Renal cortex interstitium (tissue), 11 donors: ENCODE measurements at regions not wholly inside any gene's neighbourhood (a gene's known extent, or its start where the extent isn't known, plus 50 kb on each side); places are given as distances from the start of the nearest gene placed in this dataset.

Source experiments
- DNase-seq, 11 donors: peaks; one replicate each; pipeline ENCODE4 v3.0.0-alpha.2; 2013; ENCODE audit warnings: low read depth in 9 of 11, low spot score in 4 of 11; ENCODE audit errors: extremely low read depth in 1 of 11

DNA sequence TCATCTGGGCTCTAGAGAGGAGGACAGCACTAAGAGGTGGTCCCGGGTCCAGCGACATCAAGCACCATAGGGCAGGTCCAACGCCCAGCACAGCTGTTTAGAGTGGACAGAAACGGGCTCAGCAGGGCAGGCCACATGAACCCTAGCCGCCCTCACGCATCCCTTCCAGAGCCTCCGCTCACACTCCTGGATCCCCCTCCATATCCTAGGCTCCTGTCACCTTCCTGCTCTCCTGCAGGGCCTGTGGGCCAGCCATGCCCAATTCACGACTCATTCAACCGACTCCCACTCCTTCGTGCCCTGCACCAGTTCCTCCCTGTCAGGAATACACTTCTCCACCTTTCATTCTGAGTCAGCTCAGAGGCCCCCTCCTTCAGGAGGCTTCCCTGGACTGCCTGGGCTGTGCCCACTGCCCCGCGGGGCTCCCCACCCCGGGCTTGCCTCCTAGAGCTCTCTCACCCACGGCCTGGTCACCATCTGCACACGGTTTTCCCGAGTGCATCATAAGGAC, 90.2 kb downstream of the LINGO1 start:
- DNase-seq = no peak

DNA sequence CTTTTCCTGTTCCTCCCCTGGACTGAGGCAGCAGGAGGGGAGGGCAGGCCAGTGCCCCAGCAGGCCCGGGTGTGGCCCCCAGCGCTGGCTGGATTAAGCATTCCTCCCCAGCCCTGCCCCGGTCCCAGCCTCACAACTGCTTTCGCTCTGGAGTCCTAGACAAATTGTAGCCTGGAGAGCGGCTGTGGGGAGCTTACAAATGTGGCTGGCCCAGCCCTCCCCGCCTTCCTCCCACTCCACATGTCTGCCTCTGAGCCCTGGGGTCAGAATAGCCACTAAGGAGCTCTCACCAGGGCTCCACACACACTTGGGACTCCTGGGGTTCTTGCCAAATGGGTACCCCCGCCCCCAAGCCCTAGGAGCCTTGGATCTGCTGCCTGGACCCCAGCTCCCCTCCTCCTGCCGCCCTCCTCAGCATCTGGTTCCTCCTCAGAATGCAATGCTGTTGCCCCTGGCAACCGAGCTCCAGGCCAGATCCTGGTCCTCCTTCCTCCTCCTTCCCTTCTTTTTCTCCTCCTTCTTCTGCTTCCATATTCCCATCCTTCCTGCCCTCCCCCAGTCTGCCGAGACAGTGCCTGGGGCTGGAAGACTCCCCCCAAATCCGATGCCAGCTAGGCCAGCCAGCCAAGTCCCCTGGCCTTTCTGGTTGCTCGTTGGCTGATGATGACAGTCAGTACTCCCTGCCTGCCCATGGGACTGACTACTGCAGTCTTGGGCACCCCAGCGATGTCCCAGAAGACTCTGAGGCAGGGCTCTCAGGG, 91.1 kb downstream of the LINGO1 start:
- no peak for DNase-seq

- DNase-seq = no peak
Observed at GRCh38 chr15:77540312-77541060, 92.2 kb downstream of the LINGO1 start.

DNA sequence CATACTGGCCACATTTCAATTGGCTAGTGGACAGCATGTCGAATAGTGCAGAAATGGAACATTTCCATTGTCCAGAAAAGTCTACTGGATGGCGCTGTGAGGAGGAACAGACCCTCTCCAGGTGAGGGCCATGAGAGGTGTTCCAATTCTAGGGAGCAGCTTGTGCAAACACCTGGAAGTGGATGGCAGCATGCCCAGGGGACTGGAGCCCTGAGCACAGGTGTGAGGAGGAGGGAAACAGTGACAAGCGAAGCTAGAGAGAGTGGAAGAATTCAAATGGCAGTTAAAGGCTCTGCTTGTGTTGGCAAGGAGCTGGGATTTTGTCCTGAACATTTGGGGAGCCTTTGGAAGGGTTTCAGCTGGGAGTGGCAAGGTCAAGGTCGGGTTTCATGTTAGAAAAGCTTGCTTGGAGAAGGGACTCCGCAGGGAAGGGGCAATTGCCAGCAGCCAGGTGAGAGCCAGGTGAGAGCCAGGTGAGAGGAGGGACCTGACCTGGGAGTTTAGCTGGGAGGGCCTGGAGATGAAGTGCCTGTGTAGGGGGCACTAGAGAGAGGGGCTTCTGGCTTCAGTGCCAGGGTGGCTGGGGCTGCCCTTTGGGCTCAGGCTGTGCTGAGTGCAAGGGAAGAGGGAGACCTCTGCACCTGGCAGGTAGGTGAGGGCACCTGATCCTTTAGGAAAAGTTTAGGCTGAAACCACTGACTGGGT, 93.8 kb downstream of the LINGO1 start:
- no peak for DNase-seq

GRCh38 chr15:77538027-77538451, 94.7 kb downstream of the LINGO1 start:
- DNase-seq = no peak

DNA sequence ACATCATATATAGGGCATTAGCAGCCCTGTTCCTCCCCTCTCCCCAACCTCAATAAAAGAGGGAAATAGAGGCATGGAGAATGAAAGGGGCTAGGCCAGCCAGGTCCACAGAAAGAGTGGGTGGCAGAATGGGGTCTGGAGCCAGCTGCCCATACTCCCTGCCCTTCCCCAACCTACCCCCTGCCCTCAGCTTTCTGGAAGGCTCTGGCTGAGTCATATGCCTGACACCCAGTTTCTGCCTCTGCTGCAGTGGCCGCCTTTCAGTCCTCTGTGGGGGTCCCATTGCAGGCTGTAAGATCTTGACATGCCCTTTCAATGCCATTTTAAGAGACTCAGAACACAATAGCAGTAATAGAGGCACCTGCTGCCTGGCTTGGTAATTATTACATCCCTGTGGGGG, 95.7 kb downstream of the LINGO1 start:
- no peak for DNase-seq

- DNase-seq = no peak
Observed at GRCh38 chr15:77535845-77536244, 96.9 kb downstream of the LINGO1 start.
